OCI-LY3 (cell line): ENCODE measurements at regions not wholly inside any gene's neighbourhood (a gene's known extent, or its start where the extent isn't known, plus 50 kb on each side); places are given as distances from the start of the nearest gene placed in this dataset.

ENCODE experiments used
- EZH2phosphoT487 ChIP-seq: fragments of 200-600 bp; shearing (Covaris generic); IDR thresholded peaks from 2 replicates; pipeline ENCODE4 v1.6.1; 2018; ENCODE audit warnings: antibody characterized with exemption, mixed run types, low read depth
- TF ChIP-seq, protein P1 (sequence below): fragments of 200-600, 300-600 bp; sonication (generic); IDR thresholded peaks from 2 replicates; pipeline ENCODE4 v1.5.1; 2014; ENCODE audit warnings: antibody characterized with exemption, low read length, low read depth

DNA sequence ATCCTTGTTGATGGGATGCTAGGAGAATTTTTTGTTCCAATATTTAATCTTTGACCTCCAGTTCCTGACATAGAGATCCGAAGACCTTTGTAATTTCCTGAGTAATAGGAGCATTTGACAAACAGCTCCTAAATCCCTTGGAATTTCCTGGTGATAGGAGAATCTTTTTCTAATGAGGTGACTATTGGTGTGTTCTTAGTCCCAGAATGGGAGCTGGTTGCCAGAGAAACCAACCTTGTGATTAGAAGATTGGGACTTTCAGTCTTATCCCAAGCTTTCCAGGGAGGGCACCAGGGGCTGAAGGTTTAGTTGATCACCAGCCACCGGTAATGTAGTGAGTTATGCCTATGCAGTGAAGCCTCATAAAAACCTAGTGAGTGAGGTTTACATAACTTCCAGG lies 170.9 kb downstream of the KDM5D start:
- TF ChIP-seq, protein P1, sequence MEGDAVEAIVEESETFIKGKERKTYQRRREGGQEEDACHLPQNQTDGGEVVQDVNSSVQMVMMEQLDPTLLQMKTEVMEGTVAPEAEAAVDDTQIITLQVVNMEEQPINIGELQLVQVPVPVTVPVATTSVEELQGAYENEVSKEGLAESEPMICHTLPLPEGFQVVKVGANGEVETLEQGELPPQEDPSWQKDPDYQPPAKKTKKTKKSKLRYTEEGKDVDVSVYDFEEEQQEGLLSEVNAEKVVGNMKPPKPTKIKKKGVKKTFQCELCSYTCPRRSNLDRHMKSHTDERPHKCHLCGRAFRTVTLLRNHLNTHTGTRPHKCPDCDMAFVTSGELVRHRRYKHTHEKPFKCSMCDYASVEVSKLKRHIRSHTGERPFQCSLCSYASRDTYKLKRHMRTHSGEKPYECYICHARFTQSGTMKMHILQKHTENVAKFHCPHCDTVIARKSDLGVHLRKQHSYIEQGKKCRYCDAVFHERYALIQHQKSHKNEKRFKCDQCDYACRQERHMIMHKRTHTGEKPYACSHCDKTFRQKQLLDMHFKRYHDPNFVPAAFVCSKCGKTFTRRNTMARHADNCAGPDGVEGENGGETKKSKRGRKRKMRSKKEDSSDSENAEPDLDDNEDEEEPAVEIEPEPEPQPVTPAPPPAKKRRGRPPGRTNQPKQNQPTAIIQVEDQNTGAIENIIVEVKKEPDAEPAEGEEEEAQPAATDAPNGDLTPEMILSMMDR: no peak
- no peak for TF ChIP-seq EZH2phosphoT487
